Osteocyte (in vitro differentiated cells): ENCODE measurements at regions not wholly inside any gene's neighbourhood (a gene's known extent, or its start where the extent isn't known, plus 50 kb on each side); places are given as distances from the start of the nearest gene placed in this dataset.
"Not testable (repeated sequence)": the region's sequence is repeated elsewhere in the genome, so short reads cannot be mapped to it uniquely, and the experiment has no call there.

ENCODE experiments used
- DNase-seq: peaks from one replicate; pipeline ENCODE4 v3.0.0; 2021; ENCODE audit warnings: mixed read lengths; ENCODE audit not compliant: unreplicated experiment; ENCODE audit errors: extremely low spot score
- H3K27ac Mint-ChIP-seq: one replicate; pipeline ENCODE4 v1.8.0; 2021; ENCODE audit warnings: mild to moderate bottlenecking, mixed read lengths; ENCODE audit not compliant: unreplicated experiment
- H3K27me3 Mint-ChIP-seq: one replicate; pipeline ENCODE4 v1.8.0; 2021; ENCODE audit warnings: mixed read lengths; ENCODE audit not compliant: unreplicated experiment
- H3K36me3 Mint-ChIP-seq: one replicate; pipeline ENCODE4 v1.8.0; 2021; ENCODE audit warnings: mixed read lengths; ENCODE audit not compliant: unreplicated experiment
- H3K4me1 Mint-ChIP-seq: one replicate; pipeline ENCODE4 v1.8.0; 2021; ENCODE audit warnings: mixed read lengths; ENCODE audit not compliant: unreplicated experiment
- H3K4me3 Mint-ChIP-seq: one replicate; pipeline ENCODE4 v1.8.0; 2021; ENCODE audit warnings: mild to moderate bottlenecking, moderate library complexity, mixed read lengths; ENCODE audit not compliant: unreplicated experiment
- H3K9me3 Mint-ChIP-seq: one replicate; pipeline ENCODE4 v1.8.0; 2021; ENCODE audit warnings: mixed read lengths; ENCODE audit not compliant: unreplicated experiment
- TF ChIP-seq, protein P1 (sequence below): fragments of 200-600 bp; sonication (generic); IDR thresholded peaks from 2 replicates; pipeline ENCODE4 v1.5.0; 2021; ENCODE audit warnings: antibody characterized with exemption, mild to moderate bottlenecking, moderate library complexity

GRCh38 chr2:75894170-75894569, 183.5 kb upstream of the GCFC2 start:
- Mint-ChIP-seq H3K9me3 (no peaks in the 10 kb centered on the region), H3K27me3 (peaks cover 10% of the 10 kb centered on the region), H3K4me1 (no peaks in the 10 kb centered on the region), H3K36me3 (no peaks in the 10 kb centered on the region), H3K27ac (no peak overlapping the region), H3K4me3 (no peak overlapping the region)
- TF ChIP-seq, protein P1, sequence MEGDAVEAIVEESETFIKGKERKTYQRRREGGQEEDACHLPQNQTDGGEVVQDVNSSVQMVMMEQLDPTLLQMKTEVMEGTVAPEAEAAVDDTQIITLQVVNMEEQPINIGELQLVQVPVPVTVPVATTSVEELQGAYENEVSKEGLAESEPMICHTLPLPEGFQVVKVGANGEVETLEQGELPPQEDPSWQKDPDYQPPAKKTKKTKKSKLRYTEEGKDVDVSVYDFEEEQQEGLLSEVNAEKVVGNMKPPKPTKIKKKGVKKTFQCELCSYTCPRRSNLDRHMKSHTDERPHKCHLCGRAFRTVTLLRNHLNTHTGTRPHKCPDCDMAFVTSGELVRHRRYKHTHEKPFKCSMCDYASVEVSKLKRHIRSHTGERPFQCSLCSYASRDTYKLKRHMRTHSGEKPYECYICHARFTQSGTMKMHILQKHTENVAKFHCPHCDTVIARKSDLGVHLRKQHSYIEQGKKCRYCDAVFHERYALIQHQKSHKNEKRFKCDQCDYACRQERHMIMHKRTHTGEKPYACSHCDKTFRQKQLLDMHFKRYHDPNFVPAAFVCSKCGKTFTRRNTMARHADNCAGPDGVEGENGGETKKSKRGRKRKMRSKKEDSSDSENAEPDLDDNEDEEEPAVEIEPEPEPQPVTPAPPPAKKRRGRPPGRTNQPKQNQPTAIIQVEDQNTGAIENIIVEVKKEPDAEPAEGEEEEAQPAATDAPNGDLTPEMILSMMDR, result no peak
- no peak for DNase-seq

- no peak for DNase-seq
- Mint-ChIP-seq H3K27ac (no peak overlapping the region), H3K9me3 (no peaks in the 10 kb centered on the region), H3K36me3 (no peaks in the 10 kb centered on the region), H3K27me3 (peaks cover 17% of the 10 kb centered on the region), H3K4me1 (no peaks in the 10 kb centered on the region), H3K4me3 (no peak overlapping the region)
- TF ChIP-seq, protein P1, result no peak
These were observed 181.8 kb upstream of the GCFC2 start for GRCh38 chr2:75892490-75892889.

- Mint-ChIP-seq H3K27ac (no peak overlapping the region), H3K9me3 (no peaks in the 10 kb centered on the region), H3K27me3 (peaks cover 10% of the 10 kb centered on the region), H3K4me1 (no peaks in the 10 kb centered on the region), H3K4me3 (no peak overlapping the region), H3K36me3 (no peaks in the 10 kb centered on the region)
- TF ChIP-seq, protein P1, result no peak
- DNase-seq, result no peak
These were observed 171.8 kb upstream of the GCFC2 start for GRCh38 chr2:75882530-75882929.

DNA sequence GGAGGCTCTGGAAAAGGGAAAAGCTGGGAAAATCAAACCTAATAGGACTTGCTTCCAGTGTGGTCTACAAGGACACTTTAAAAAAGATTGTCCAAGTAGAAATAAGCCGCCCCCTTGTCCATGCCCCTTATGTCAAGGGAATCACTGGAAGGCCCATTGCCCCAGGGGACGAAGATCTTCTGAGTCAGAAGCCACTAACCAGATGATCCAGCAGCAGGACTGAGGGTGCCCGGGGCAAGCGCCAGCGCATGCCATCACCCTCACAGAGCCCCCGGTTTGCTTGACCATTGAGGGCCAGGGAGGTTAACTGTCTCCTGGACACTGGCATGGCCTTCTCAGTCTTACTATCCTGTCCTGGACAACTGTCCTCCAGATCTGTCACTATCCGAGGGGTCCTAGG, 164.9 kb upstream of the GCFC2 start:
- H3K27me3 Mint-ChIP-seq, result not testable (repeated sequence)

DNA sequence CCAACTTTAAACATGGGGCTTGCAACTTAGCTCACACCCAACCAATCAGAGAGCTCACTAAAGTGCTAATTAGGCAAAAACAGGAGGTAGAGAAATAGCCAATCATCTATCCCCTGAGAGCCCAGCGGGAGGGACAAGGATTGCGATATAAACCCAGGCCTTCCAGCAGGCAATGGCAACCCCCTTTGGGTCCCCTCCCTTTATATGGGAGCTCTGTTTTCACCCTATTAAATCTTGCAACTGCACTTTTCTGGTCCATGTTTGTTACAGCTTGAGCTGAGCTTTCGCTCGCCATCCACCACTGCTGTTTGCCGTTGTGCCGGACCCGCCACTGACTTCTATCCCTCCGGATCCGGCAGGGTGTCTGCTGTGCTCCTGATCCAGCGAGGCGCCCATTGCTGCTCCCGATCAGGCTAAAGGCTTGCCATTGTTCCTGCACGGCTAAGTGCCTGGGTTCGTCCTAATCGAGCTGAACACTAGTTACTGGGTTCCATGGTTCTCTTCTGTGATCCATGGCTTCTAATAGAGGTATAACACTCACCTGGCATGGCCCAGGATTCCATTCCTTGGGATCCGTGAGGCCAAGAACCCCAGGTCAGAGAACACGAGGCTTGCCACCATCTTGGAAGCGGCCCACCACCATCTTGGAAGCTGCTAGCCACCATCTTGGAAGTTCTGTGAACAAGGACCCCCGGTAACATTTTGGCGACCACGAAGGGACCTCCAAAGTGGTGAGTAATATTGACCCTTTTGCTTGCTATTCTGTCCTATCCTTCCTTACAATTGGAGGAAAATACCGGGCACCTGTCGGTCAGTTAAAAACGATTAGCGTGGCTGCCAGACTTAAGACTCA, 161.3 kb upstream of the GCFC2 start:
- not testable (repeated sequence) for H3K9me3 Mint-ChIP-seq, H3K4me3 Mint-ChIP-seq, H3K27me3 Mint-ChIP-seq, H3K27ac Mint-ChIP-seq, H3K36me3 Mint-ChIP-seq, H3K4me1 Mint-ChIP-seq, DNase-seq

More for the DNA sequence above, 164.9 kb upstream of the GCFC2 start:
- not testable (repeated sequence) for H3K27ac Mint-ChIP-seq, H3K36me3 Mint-ChIP-seq, H3K4me1 Mint-ChIP-seq, H3K4me3 Mint-ChIP-seq, H3K9me3 Mint-ChIP-seq, DNase-seq

GRCh38 chr2:75870651-75871137, 160.0 kb upstream of the GCFC2 start:
- H3K4me3 Mint-ChIP-seq, result no peak overlapping the region
- no peak overlapping the region for H3K27ac Mint-ChIP-seq
- no peak for DNase-seq
- H3K36me3 Mint-ChIP-seq, result no peaks in the 10 kb centered on the region
- H3K27me3 Mint-ChIP-seq, result peaks cover 6% of the 10 kb centered on the region
- TF ChIP-seq, protein P1, result no peak
- no peaks in the 10 kb centered on the region for H3K4me1 Mint-ChIP-seq
- no peaks in the 10 kb centered on the region for H3K9me3 Mint-ChIP-seq
